Mucosa of gallbladder (tissue), 1 donor: ENCODE measurements at regions not wholly inside any gene's neighbourhood (a gene's known extent, or its start where the extent isn't known, plus 50 kb on each side); places are given as distances from the start of the nearest gene placed in this dataset.

Experiments
- DNase-seq: peaks from one replicate; pipeline ENCODE4 v3.0.0-alpha.2; 2020; ENCODE audit warnings: low spot score
- donor health status: DM: no; HTN: no; CAD: no.

GRCh38 chr2:217478831-217479455 lies 523.9 kb downstream of the TNS1 start:
- no peak for DNase-seq

GRCh38 chr2:217477583-217477982 lies 525.2 kb downstream of the TNS1 start:
- no peak for DNase-seq

- DNase-seq = no peak
Observed at GRCh38 chr2:217475791-217476190, 527.0 kb downstream of the TNS1 start.

GRCh38 chr2:217475101-217475500 lies 527.7 kb downstream of the TNS1 start:
- DNase-seq = no peak

- no peak for DNase-seq
Observed at GRCh38 chr2:217471319-217471718, 531.5 kb downstream of the TNS1 start.

- DNase-seq = no peak
Observed at GRCh38 chr2:217469203-217469810, 533.5 kb downstream of the TNS1 start.

GRCh38 chr2:217468042-217468830 lies 534.6 kb downstream of the TNS1 start:
- no peak for DNase-seq

GRCh38 chr2:217467331-217467730 lies 535.5 kb downstream of the TNS1 start:
- DNase-seq = no peak

- DNase-seq = no peak
Observed at GRCh38 chr2:217466805-217467204, 536.0 kb downstream of the TNS1 start.

- DNase-seq = no peak
Observed at GRCh38 chr2:217466104-217466503, 536.7 kb downstream of the TNS1 start.

- no peak for DNase-seq
Observed at GRCh38 chr2:217465100-217465499, 537.7 kb downstream of the TNS1 start.

GRCh38 chr2:217463402-217464075 lies 539.3 kb downstream of the TNS1 start:
- DNase-seq = no peak

GRCh38 chr2:217462121-217462520 lies 540.7 kb downstream of the TNS1 start:
- DNase-seq = no peak

GRCh38 chr2:217461674-217462073 lies 541.1 kb downstream of the TNS1 start:
- no peak for DNase-seq

- DNase-seq = no peak
Observed at GRCh38 chr2:217459680-217460405, 543.0 kb downstream of the TNS1 start.

- DNase-seq = no peak
Observed at GRCh38 chr2:217459016-217459415, 543.8 kb downstream of the TNS1 start.

GRCh38 chr2:217456016-217456415 lies 546.8 kb downstream of the TNS1 start:
- no peak for DNase-seq

- DNase-seq = no peak
Observed at GRCh38 chr2:217452928-217453327, 549.9 kb downstream of the TNS1 start.

- no peak for DNase-seq
Observed at GRCh38 chr2:217451666-217452065, 551.1 kb downstream of the TNS1 start.

GRCh38 chr2:217449444-217449843 lies 553.4 kb downstream of the TNS1 start:
- no peak for DNase-seq

GRCh38 chr2:217448860-217449259 lies 553.9 kb downstream of the TNS1 start:
- DNase-seq = no peak

GRCh38 chr2:217445723-217446122 lies 557.1 kb downstream of the TNS1 start:
- DNase-seq = no peak
